ENCODE measurements at regions not wholly inside any gene's neighbourhood (a gene's known extent, or its start where the extent isn't known, plus 50 kb on each side); places are given as distances from the start of the nearest gene placed in this dataset.

DNA sequence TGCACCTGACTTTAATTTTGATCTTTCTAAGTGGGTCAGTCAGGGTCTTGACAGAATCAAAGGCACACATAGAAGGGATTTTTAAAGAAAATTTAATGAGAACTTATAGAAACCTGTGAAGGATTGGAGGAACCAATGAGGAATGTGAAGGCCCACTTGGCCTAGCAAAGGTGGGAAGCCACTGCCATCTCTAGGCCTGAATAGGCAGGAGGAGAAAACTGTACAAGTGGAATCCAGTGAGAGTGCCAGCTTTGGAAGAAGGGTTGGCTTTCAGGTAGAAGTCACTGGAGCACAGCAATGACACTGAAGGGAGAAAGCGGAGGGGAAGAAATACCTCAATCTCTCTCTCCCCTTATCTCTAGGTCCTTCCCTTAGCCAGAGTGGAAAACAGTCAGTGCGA, 380.7 kb upstream of the KCNMB2 start:
- Histone ChIP-seq H3K4me1 (replicated peaks in 1 of 2) (no peaks in the 10 kb centered on the region), H3K27me3 (no peaks in the 10 kb centered on the region), H3K4me3 (no peak overlapping the region), H3K9me3 (replicated peaks in 1 of 3) (no peaks in the 10 kb centered on the region), H3K27ac (no peak overlapping the region), H3K36me3 (replicated peaks in 1 of 2) (no peaks in the 10 kb centered on the region)
- no peak for DNase-seq
- TF ChIP-seq POLR2A (IDR thresholded peaks at IDR 0.05): no peak
- TF ChIP-seq, protein P1, sequence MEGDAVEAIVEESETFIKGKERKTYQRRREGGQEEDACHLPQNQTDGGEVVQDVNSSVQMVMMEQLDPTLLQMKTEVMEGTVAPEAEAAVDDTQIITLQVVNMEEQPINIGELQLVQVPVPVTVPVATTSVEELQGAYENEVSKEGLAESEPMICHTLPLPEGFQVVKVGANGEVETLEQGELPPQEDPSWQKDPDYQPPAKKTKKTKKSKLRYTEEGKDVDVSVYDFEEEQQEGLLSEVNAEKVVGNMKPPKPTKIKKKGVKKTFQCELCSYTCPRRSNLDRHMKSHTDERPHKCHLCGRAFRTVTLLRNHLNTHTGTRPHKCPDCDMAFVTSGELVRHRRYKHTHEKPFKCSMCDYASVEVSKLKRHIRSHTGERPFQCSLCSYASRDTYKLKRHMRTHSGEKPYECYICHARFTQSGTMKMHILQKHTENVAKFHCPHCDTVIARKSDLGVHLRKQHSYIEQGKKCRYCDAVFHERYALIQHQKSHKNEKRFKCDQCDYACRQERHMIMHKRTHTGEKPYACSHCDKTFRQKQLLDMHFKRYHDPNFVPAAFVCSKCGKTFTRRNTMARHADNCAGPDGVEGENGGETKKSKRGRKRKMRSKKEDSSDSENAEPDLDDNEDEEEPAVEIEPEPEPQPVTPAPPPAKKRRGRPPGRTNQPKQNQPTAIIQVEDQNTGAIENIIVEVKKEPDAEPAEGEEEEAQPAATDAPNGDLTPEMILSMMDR (IDR thresholded peaks at IDR 0.05): no peak
- WGBS, 4 donors: 96 to 99% (median 98%) methylated on average over 2 of the region's 2 CpGs
- intact Hi-C loops (cut with DNase I): no loop called here

DNA sequence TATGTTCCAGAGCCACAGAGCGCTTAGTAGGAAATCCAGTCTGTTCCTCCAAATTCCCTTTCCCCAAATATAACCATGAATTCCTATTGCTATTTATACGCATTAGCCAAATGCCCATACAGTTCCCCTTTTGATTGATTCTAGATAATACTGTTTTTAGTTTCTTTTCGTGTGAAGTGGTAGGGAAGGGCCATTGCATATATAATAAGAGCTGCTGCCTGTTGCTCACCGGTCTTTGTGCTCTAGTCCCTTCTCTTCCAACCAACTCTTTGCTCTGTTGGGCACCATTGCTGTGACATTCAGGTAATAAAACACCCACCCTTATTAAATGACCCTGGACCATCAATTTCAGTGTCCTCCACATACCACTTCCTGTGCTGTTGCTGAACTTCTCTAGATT, 379.9 kb upstream of the KCNMB2 start:
- no peaks in the 10 kb centered on the region for H3K36me3 ChIP-seq (replicated peaks in 1 of 2)
- no peak for TF ChIP-seq POLR2A (IDR thresholded peaks at IDR 0.05)
- TF ChIP-seq, protein P1 (IDR thresholded peaks at IDR 0.05): no peak
- no peak overlapping the region for H3K4me3 ChIP-seq
- intact Hi-C loops (cut with DNase I): no loop called here
- H3K4me1 ChIP-seq (replicated peaks in 1 of 2): no peaks in the 10 kb centered on the region
- WGBS, 4 donors: 59 to 65% (median 63%) methylated on average over 4 of the region's 4 CpGs
- H3K9me3 ChIP-seq (replicated peaks in 1 of 3): no peaks in the 10 kb centered on the region
- DNase-seq: no peak
- no peak overlapping the region for H3K27ac ChIP-seq
- H3K27me3 ChIP-seq: no peaks in the 10 kb centered on the region

DNA sequence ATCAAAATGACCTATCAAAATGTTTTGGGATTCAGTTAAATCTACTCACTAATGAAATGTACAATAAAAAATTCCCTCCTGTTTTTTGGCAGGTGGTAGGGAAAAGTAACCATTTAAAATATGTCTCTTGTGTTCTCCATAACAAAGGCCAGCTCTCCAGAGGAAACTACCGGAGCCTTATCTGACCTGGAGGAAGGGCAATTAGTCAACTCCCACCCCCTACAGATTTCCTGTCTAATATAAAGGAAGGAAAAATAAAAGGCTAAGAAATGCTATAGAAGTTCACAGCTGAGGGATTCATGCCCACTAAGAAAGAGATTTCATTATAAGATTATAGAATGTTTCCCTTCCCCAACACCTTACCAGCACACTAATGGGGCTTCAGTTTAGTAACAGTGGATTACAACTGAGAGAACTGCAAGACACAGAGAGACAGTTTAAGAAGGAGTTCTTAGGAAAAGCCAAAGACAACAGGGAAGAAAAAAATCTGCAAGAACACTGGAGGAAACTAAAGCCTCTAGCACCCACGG, 376.5 kb upstream of the KCNMB2 start:
- DNase-seq: no peak
- 68 to 72% (median 70%) methylated on average over 2 of the region's 2 CpGs for WGBS, 4 donors
- Histone ChIP-seq H3K36me3 (replicated peaks in 1 of 2) (no peaks in the 10 kb centered on the region), H3K27ac (no peak overlapping the region), H3K4me3 (no peak overlapping the region), H3K9me3 (replicated peaks in 1 of 3) (peaks cover 0 to 7% (median 0%) of the 10 kb centered on the region in 3 donors), H3K27me3 (no peaks in the 10 kb centered on the region), H3K4me1 (replicated peaks in 1 of 2) (no peaks in the 10 kb centered on the region)
- TF ChIP-seq, protein P1 (IDR thresholded peaks at IDR 0.05): no peak
- no peak for TF ChIP-seq POLR2A (IDR thresholded peaks at IDR 0.05)
- intact Hi-C loops (cut with DNase I): no loop called here

DNA sequence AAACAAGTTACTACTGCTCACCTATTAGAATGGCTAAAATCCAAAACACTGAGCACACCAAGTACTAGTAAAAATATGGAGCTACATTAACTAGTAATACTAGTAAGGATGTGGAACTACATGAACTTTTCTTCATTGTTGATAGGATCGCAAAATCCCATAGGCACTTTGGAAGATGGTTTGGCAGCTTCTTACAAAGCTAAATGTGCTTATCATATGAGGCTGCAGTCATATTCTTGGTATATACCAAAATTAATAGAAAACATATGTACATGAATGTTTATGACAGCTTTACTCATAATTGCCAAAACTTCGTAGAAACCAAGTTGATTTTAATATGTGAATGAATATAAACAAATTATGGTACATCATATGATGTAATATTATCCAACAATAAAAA, 366.8 kb upstream of the KCNMB2 start:
- intact Hi-C loops (cut with DNase I): no loop called here
- no peak for DNase-seq

More for the DNA sequence above, 366.8 kb upstream of the KCNMB2 start:
- H3K4me3 ChIP-seq: no peak overlapping the region
- peaks cover 0 to 14% (median 0%) of the 10 kb centered on the region in 3 donors for H3K9me3 ChIP-seq (replicated peaks in 1 of 3)
- H3K27ac ChIP-seq: no peak overlapping the region
- no peak for TF ChIP-seq POLR2A (IDR thresholded peaks at IDR 0.05)
- TF ChIP-seq, protein P1 (IDR thresholded peaks at IDR 0.05): no peak
- WGBS, 4 donors: 81 to 88% (median 86%) methylated on average over 2 of the region's 2 CpGs
- H3K27me3 ChIP-seq: no peaks in the 10 kb centered on the region
- no peaks in the 10 kb centered on the region for H3K36me3 ChIP-seq (replicated peaks in 1 of 2)
- H3K4me1 ChIP-seq (replicated peaks in 1 of 2): peaks cover 0 to 7% of the 10 kb centered on the region in 2 donors

All from adrenal gland (tissue), 9 donors.